Cardiac fibroblast (primary cell): ENCODE measurements at regions not wholly inside any gene's neighbourhood (a gene's known extent, or its start where the extent isn't known, plus 50 kb on each side); places are given as distances from the start of the nearest gene placed in this dataset.

Experiments used
- DNase-seq, 2 donors: peaks; one replicate each; pipeline versions ENCODE4 v3.0.0 to v3.0.0-alpha.2; 2010; ENCODE audit warnings: low read depth in 2 of 2
- H3K4me3 ChIP-seq, 2 donors: replicated peaks in 1 of 2; 1 replicate in 1 of 2; 2 replicates in 1 of 2; pipeline ENCODE4 v1.5.1; 2011; ENCODE audit warnings: low read depth in 2 of 2, low read length in 2 of 2, mild to moderate bottlenecking in 2 of 2, moderate library complexity in 1 of 2
- TF ChIP-seq, protein P1 (sequence below): IDR thresholded peaks from one replicate; pipeline ENCODE4 v1.5.1; 2011; ENCODE audit warnings: low read depth, mild to moderate bottlenecking, low read length, inconsistent platforms

GRCh38 chr6:9332241-9332780, 897.0 kb upstream of the SLC35B3 start:
- H3K4me3 ChIP-seq = no peak overlapping the region
- TF ChIP-seq, protein P1, sequence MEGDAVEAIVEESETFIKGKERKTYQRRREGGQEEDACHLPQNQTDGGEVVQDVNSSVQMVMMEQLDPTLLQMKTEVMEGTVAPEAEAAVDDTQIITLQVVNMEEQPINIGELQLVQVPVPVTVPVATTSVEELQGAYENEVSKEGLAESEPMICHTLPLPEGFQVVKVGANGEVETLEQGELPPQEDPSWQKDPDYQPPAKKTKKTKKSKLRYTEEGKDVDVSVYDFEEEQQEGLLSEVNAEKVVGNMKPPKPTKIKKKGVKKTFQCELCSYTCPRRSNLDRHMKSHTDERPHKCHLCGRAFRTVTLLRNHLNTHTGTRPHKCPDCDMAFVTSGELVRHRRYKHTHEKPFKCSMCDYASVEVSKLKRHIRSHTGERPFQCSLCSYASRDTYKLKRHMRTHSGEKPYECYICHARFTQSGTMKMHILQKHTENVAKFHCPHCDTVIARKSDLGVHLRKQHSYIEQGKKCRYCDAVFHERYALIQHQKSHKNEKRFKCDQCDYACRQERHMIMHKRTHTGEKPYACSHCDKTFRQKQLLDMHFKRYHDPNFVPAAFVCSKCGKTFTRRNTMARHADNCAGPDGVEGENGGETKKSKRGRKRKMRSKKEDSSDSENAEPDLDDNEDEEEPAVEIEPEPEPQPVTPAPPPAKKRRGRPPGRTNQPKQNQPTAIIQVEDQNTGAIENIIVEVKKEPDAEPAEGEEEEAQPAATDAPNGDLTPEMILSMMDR = no peak
- no peak for DNase-seq

DNA sequence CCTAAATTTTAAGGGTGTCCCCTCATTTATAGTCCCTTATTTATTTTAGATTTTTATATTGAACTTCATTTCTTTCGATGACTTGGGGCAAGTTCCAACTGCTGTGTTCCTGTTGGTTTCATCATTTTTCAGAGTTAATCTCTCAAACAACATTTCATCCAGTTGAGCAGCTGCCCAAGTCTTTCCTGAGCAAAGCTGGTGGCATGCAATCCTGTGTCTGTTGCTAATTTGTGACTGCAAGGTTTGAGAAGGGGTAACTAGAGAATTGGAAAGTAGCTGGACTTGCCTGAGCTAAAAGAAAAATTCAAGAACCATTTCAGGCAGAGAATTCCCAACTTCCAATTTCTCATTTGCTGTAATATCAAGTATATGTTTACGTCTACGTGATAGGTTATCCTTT, 881.5 kb upstream of the SLC35B3 start:
- no peak for DNase-seq
- no peak overlapping the region for H3K4me3 ChIP-seq
- TF ChIP-seq, protein P1 = no peak

GRCh38 chr6:9315966-9316650, 880.8 kb upstream of the SLC35B3 start:
- no peak for DNase-seq
- TF ChIP-seq, protein P1 = no peak
- no peak overlapping the region for H3K4me3 ChIP-seq

GRCh38 chr6:9308284-9308683, 872.9 kb upstream of the SLC35B3 start:
- H3K4me3 ChIP-seq = no peak overlapping the region
- TF ChIP-seq, protein P1 = no peak
- no peak for DNase-seq

GRCh38 chr6:9307786-9308185, 872.4 kb upstream of the SLC35B3 start:
- no peak for DNase-seq
- TF ChIP-seq, protein P1 = no peak
- H3K4me3 ChIP-seq = no peak overlapping the region

- H3K4me3 ChIP-seq = no peak overlapping the region
- TF ChIP-seq, protein P1 = no peak
- DNase-seq = no peak
These were observed 871.8 kb upstream of the SLC35B3 start for GRCh38 chr6:9307187-9307586.

DNA sequence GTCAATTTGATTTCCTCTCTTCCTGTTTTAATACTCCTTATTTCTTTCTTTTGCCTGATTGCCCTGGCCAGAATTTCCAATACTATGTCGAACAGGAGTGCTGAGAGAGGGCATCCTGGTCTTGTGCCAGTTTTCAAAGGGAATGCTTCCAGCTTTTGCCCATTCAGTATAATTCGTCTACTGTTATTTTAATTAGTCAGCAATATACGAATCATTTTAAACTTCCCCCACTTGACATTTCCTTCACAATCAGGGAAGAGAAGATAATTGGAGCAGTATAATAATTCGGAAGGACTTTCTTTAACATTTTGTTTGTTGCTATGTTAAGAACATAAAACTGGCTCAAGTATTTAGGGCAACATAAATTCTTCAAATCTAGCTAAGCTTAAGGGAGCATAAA, 860.3 kb upstream of the SLC35B3 start:
- no peak for DNase-seq
- no peak overlapping the region for H3K4me3 ChIP-seq
- TF ChIP-seq, protein P1 = no peak
